ENCODE measurements at regions not wholly inside any gene's neighbourhood (a gene's known extent, or its start where the extent isn't known, plus 50 kb on each side); places are given as distances from the start of the nearest gene placed in this dataset.
"Not testable (repeated sequence)": the region's sequence is repeated elsewhere in the genome, so short reads cannot be mapped to it uniquely, and the experiment has no call there.

DNA sequence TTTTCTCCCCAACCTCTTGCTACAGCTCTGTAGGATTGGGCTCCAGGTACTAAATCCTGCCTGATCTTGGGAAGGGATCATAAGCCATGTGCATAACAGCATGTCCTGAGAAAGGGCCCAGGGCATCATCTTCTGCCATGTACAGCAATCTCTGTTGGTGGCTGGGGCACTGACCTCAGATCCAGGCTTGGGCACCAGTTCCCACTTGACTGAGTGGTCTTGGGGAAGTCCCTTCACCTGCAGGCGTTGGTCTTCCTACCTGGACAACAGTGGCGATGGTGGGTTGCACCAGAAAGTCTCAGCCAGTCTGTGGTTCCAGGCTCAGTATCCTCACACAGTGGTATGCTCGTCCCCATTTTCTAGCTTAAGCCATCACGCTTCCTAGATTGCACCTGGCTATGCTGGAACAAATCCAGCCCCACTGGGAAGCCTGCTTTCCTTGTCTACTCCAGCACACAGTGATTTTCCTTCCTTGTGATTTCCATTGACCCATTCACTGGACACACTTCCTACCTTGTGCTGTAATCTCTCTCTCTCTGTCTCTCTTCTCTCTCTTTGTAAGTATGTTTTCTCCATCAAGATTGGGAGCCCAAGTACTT is 121.7 kb upstream of the PITX1 start:
- DNase-seq (ENCODE audit: low read depth) = no peak
- TF ChIP-seq, protein P1, sequence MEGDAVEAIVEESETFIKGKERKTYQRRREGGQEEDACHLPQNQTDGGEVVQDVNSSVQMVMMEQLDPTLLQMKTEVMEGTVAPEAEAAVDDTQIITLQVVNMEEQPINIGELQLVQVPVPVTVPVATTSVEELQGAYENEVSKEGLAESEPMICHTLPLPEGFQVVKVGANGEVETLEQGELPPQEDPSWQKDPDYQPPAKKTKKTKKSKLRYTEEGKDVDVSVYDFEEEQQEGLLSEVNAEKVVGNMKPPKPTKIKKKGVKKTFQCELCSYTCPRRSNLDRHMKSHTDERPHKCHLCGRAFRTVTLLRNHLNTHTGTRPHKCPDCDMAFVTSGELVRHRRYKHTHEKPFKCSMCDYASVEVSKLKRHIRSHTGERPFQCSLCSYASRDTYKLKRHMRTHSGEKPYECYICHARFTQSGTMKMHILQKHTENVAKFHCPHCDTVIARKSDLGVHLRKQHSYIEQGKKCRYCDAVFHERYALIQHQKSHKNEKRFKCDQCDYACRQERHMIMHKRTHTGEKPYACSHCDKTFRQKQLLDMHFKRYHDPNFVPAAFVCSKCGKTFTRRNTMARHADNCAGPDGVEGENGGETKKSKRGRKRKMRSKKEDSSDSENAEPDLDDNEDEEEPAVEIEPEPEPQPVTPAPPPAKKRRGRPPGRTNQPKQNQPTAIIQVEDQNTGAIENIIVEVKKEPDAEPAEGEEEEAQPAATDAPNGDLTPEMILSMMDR (conservative IDR thresholded peaks at IDR 0.05; ENCODE audit: low read depth, low read length) = no peak
- H3K4me3 ChIP-seq (ENCODE audit: low read length) = no peak overlapping the region

DNA sequence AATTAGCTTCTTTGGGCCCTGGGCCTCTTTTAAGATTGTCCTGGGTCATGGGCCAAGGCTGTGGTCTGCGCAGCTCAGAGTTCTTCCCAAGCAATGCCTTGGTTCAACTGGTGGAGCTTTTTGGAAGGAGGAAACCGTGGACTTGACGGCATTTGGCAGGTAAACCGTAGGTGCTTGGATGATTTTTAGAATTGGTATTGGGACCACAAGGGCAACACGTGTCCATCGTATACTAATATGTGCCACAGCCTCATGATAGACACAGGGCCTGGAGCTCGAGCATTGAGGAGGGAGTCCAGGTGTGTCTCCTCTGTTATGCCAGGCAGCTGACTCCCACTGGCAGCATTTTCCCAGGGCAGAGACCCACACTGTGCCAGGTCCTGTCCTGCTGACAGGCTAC is 120.9 kb upstream of the PITX1 start:
- TF ChIP-seq, protein P1 (conservative IDR thresholded peaks at IDR 0.05; ENCODE audit: low read depth, low read length) = no peak
- no peak for DNase-seq (ENCODE audit: low read depth)
- no peak overlapping the region for H3K4me3 ChIP-seq (ENCODE audit: low read length)

DNA sequence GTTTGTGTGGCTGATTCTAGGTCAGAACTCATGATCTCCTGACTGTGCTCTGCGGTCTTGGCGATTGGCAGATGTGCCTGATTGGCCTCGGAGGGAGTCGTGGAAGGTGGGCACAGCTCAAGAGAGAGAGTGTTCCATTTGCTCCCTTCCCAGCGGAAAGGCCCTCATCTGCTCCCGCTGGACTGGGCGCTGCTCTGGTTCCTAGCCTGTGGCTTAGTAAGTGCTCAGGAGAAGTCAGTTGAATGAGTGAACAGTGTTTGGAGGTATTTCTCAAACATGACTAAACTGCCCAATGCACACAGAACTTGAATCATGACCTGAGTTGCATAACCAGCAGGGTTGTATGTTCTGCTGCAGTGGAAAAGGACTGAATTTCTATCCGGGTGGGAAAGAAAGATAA is 120.2 kb upstream of the PITX1 start:
- TF ChIP-seq, protein P1 (conservative IDR thresholded peaks at IDR 0.05; ENCODE audit: low read depth, low read length) = no peak
- no peak overlapping the region for H3K4me3 ChIP-seq (ENCODE audit: low read length)
- no peak for DNase-seq (ENCODE audit: low read depth)

DNA sequence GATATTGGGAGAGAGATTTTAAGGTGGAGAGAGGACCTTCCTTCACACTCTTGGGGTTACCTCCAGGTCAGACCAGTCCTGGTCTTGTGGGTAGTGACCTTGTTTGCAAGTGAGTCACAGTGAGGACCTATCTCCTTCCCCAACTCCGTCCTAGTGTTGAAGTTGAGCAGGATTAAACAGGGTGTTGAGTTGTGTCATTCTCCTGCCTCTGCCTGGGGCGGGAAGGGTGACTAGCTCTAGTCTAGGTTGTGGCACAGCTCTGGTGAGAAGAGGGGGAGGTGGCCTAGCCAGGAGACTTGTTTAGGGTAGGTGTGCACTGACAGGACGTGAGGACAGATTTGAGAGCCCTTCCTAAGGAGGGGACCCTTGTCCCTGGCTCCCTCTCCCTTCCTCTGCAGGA is 119.6 kb upstream of the PITX1 start:
- no peak for DNase-seq (ENCODE audit: low read depth)
- TF ChIP-seq, protein P1 (conservative IDR thresholded peaks at IDR 0.05; ENCODE audit: low read depth, low read length) = no peak
- no peak overlapping the region for H3K4me3 ChIP-seq (ENCODE audit: low read length)

DNA sequence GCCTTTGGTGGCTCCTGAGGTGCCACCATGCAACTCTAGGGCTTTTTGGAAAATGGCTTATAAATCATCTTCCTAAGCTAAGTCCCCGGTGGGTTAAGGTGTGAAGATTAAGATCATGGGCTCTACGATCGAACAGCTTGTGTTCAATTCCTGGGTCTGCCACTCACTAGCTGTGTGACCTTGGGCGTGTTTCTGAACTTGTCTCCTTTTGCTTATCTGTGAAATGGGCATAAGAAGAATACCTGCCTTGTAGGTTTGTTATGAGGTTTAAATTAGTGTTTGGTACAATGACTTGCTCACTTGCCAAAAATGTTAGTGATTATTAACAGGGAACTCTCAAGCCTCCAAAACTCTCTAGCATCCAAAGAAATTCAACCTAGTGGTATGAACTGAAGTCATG is 119.2 kb upstream of the PITX1 start:
- H3K4me3 ChIP-seq (ENCODE audit: low read length) = no peak overlapping the region
- TF ChIP-seq, protein P1 (conservative IDR thresholded peaks at IDR 0.05; ENCODE audit: low read depth, low read length) = no peak
- no peak for DNase-seq (ENCODE audit: low read depth)

DNA sequence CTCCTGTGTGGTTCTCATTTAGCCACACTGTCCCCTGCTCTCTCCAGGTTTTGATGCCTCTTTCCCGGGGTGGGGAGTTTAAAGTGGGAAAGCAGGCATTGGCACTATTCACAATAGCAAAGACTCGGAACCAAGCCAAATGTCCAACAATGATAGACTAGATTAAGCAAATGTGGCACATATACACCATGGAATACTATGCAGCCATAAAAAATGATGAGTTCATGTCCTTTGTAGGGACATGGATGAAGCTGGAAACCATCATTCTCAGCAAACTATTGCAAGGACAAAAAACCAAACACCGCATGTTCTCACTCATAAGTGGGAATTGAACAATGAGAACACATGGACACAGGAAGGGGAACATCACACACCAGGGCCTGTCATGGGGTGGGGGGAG is 117.6 kb upstream of the PITX1 start:
- not testable (repeated sequence) for DNase-seq (ENCODE audit: low read depth); H3K4me3 ChIP-seq (ENCODE audit: low read length)

DNA sequence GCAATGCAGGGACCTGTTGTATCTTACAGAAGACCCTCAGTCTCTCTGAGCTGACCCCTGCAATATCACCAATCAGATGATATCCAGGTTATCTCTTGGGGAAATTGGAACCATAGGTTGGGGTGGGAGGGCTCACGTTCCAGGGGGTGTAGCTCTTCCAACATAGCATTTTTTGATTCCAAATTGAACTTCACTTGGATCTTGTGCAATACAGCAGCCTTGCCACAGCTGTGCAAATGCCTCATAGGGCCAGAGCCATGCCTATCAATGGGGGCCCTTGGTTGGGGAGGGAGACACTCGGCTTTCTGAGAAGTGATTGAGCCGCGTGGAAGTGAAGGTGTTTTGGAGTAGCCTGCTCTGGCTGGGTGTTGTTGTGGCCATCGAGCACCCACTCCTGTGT is 117.2 kb upstream of the PITX1 start:
- DNase-seq (ENCODE audit: low read depth) = no peak
- H3K4me3 ChIP-seq (ENCODE audit: low read length) = no peak overlapping the region
- TF ChIP-seq, protein P1 (conservative IDR thresholded peaks at IDR 0.05; ENCODE audit: low read depth, low read length) = no peak

DNA sequence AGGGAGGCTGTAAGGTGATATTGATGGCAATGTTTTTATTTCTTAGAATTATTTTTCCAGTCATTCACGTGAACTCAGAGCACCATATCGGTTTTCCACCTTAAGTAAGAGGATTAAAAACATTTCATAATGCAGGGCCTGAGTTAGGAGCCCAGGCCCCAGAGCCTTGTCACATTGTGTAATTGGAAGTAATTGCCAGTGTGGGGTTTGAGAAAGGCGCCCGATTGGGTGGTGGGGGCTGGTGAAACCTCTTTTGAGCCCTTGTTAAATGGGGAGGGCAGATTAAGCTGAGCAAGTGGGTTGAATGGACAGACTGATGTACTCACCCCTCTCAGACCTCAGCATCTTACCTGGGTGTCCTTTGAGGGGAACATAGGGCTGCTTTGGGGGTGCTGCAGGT is 116.7 kb upstream of the PITX1 start:
- TF ChIP-seq, protein P1 (conservative IDR thresholded peaks at IDR 0.05; ENCODE audit: low read depth, low read length) = no peak
- no peak overlapping the region for H3K4me3 ChIP-seq (ENCODE audit: low read length)
- peak; percentile 62 for DNase-seq (ENCODE audit: low read depth)

Data from retinal pigment epithelial cell (primary cell).